Mesenchymal stem cell (in vitro differentiated cells and primary cell): ENCODE measurements at regions not wholly inside any gene's neighbourhood (a gene's known extent, or its start where the extent isn't known, plus 50 kb on each side); places are given as distances from the start of the nearest gene placed in this dataset.

Experiments used
- DNase-seq: peaks from one replicate; pipeline ENCODE4 v3.0.0-alpha.2; 2013
- H2AFZ ChIP-seq: one replicate; pipeline ENCODE4 v1.6.1; 2013; ENCODE audit warnings: low read depth, mild to moderate bottlenecking, control low read depth, inconsistent platforms, low read length, moderate library complexity
- H2AK5ac ChIP-seq: 2 replicates; pipeline ENCODE4 v1.6.1; 2013; ENCODE audit warnings: low read length, moderate library complexity, mild to moderate bottlenecking, inconsistent platforms; ENCODE audit not compliant: severe bottlenecking
- H2BK120ac ChIP-seq: one replicate; pipeline ENCODE4 v1.6.1; 2013; ENCODE audit warnings: low read depth, mild to moderate bottlenecking, inconsistent platforms, low read length, moderate library complexity
- H2BK12ac ChIP-seq, 2 experiments: one replicate each; pipeline ENCODE4 v1.6.1; 2013; ENCODE audit warnings: inconsistent platforms in 2 of 2, low read length in 2 of 2, mild to moderate bottlenecking in 2 of 2, moderate library complexity in 2 of 2, control low read depth in 1 of 2
- H2BK15ac ChIP-seq: one replicate; pipeline ENCODE4 v1.6.1; 2013; ENCODE audit warnings: mild to moderate bottlenecking, low read depth, inconsistent platforms; ENCODE audit not compliant: poor library complexity, severe bottlenecking
- H2BK5ac ChIP-seq: 2 replicates; pipeline ENCODE4 v1.6.1; 2013; ENCODE audit warnings: low read depth, mild to moderate bottlenecking, low read length, control low read depth, inconsistent platforms; ENCODE audit not compliant: poor library complexity, severe bottlenecking
- H3K14ac ChIP-seq, 2 experiments: one replicate each; pipeline ENCODE4 v1.6.1; 2013; ENCODE audit warnings: inconsistent platforms in 2 of 2, low read length in 2 of 2, control low read depth in 1 of 2, mild to moderate bottlenecking in 1 of 2, moderate library complexity in 1 of 2
- H3K18ac ChIP-seq, 2 experiments: one replicate each; pipeline ENCODE4 v1.6.1; 2013; ENCODE audit warnings: inconsistent platforms in 2 of 2, low read length in 2 of 2, control low read depth in 1 of 2, low read depth in 1 of 2, mild to moderate bottlenecking in 1 of 2
- H3K23ac ChIP-seq, 2 experiments: one replicate each; pipeline ENCODE4 v1.6.1; 2013; ENCODE audit warnings: inconsistent platforms in 2 of 2, low read length in 2 of 2, mild to moderate bottlenecking in 2 of 2, moderate library complexity in 2 of 2, control low read depth in 1 of 2
- H3K27ac ChIP-seq: 2 replicates; pipeline ENCODE4 v1.5.1; 2013; ENCODE audit warnings: mild to moderate bottlenecking, moderate library complexity, low read length, control low read depth, inconsistent platforms; ENCODE audit not compliant: poor library complexity, severe bottlenecking
- H3K27me3 ChIP-seq, 2 experiments: 2 replicates each; pipeline versions ENCODE4 v1.6.1 to v1.7.0; 2013; ENCODE audit warnings: low read length in 2 of 2, mild to moderate bottlenecking in 2 of 2, moderate library complexity in 2 of 2, control low read depth in 1 of 2, inconsistent platforms in 1 of 2; ENCODE audit not compliant: control insufficient read depth in 1 of 2, insufficient read depth in 1 of 2
- H3K36me3 ChIP-seq, 2 experiments: 2 replicates each; pipeline versions ENCODE4 v1.6.1 to v1.7.0; 2013; ENCODE audit warnings: low read length in 2 of 2, control low read depth in 1 of 2, inconsistent platforms in 1 of 2, low read depth in 1 of 2, mild to moderate bottlenecking in 1 of 2; ENCODE audit not compliant: insufficient read depth in 2 of 2, control insufficient read depth in 1 of 2
- H3K4ac ChIP-seq, 2 experiments: one replicate each; pipeline ENCODE4 v1.6.1; 2013; ENCODE audit warnings: inconsistent platforms in 2 of 2, low read length in 2 of 2, mild to moderate bottlenecking in 2 of 2, moderate library complexity in 2 of 2, control low read depth in 1 of 2, low read depth in 1 of 2
- H3K4me1 ChIP-seq: 2 replicates; pipeline ENCODE4 v1.6.1; 2013; ENCODE audit warnings: low read depth, low read length, control low read depth; ENCODE audit not compliant: control insufficient read depth, insufficient read depth
- H3K4me2 ChIP-seq: 2 replicates; pipeline ENCODE4 v1.6.1; 2013; ENCODE audit warnings: low read length, mild to moderate bottlenecking, inconsistent platforms; ENCODE audit not compliant: poor library complexity, severe bottlenecking
- H3K4me3 ChIP-seq, 2 experiments: 2 replicates each; pipeline versions ENCODE4 v1.5.1 to v1.7.0; 2013; ENCODE audit warnings: low read length in 2 of 2, mild to moderate bottlenecking in 2 of 2, control low read depth in 1 of 2, low read depth in 1 of 2; ENCODE audit not compliant: insufficient read depth in 1 of 2
- H3K79me1 ChIP-seq: replicated peaks from 2 replicates; pipeline ENCODE4 v1.6.1; 2013; ENCODE audit warnings: mild to moderate bottlenecking, control low read depth, low read length, inconsistent platforms; ENCODE audit not compliant: poor library complexity, severe bottlenecking
- H3K9ac ChIP-seq: 2 replicates; pipeline ENCODE4 v1.7.0; 2013; ENCODE audit warnings: mild to moderate bottlenecking, low read length, moderate library complexity
- H3K9me3 ChIP-seq: 2 replicates; pipeline ENCODE4 v1.7.0; 2013; ENCODE audit warnings: mild to moderate bottlenecking, low read length; ENCODE audit not compliant: control insufficient read depth
- H4K8ac ChIP-seq: one replicate; pipeline ENCODE4 v1.6.1; 2013; ENCODE audit warnings: inconsistent platforms, mild to moderate bottlenecking, low read length, moderate library complexity
- H4K91ac ChIP-seq: one replicate; pipeline ENCODE4 v1.6.1; 2013; ENCODE audit warnings: mild to moderate bottlenecking, low read length, inconsistent platforms
- WGBS: methylation state at CpG from one replicate; pipeline ENCODE4 v1.1.7; 2013; ENCODE audit warnings: mixed read lengths; 5-methylcytosine and 5-hydroxymethylcytosine counted together

DNA sequence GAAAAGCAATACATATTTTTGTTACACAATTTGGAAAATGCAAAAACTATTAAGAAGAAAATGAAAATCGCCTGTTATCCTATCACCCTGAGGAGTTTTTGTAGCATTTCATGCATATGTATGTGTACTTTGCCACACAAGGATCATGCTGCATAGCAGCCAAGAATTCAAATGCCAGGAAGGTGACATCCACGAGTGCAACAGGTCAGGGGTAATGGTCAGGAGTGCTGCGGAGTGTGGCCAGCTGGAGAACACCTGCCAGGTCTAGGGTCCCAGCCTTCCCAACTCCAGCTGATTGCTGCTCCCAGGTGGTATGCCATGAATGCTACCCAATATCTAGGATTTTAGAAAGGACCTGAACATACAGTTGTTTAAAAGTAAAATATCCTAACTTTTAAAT is 617.1 kb downstream of the PRELID2 start:
- Histone ChIP-seq H2AK5ac (no peak overlapping the region), H2BK120ac (no peak overlapping the region), H2AFZ (no peak overlapping the region), H3K23ac (no peak overlapping the region), H2BK5ac (no peak overlapping the region), H4K91ac (no peak overlapping the region), H3K14ac (peak overlapping the region in 1 of 2 experiments; percentile 75), H3K27ac (peak overlapping the region; percentile 17), H2BK12ac (no peak overlapping the region), H3K18ac (no peak overlapping the region), H3K4ac (no peak overlapping the region), H4K8ac (no peak overlapping the region), H2BK15ac (no peak overlapping the region), H3K36me3 (no peaks in the 10 kb centered on the region), H3K9me3 (peaks cover 11% of the 10 kb centered on the region), H3K27me3 (no peaks in the 10 kb centered on the region), H3K4me3 (no peak overlapping the region), H3K9ac (no peak overlapping the region), H3K79me1 (no peaks in the 10 kb centered on the region), H3K4me1 (peaks cover 5% of the 10 kb centered on the region), H3K4me2 (no peak overlapping the region)
- WGBS, result 57% methylated on average over 2 of the region's 3 CpGs
- no peak for DNase-seq

DNA sequence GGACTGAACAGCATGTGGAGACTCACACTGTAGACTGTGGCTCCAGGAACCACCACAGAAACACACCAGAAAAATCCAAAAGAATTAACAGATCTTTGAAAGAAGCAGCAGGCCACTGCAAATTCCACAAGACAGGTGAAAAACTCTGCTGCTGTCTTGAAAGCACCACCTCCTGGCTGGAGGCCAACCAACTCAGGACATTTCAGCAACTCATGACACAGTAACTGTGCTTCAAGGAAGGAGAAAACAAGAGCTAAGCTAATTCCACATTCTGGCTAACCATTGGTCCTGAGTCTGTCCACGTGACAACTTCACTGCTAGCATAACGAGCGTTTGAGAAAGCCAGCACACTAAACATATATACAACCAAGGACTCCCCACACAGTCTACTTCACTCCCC is 625.1 kb downstream of the PRELID2 start:
- no peak overlapping the region for H3K18ac ChIP-seq
- no peaks in the 10 kb centered on the region for H3K79me1 ChIP-seq
- H3K4me1 ChIP-seq, result no peaks in the 10 kb centered on the region
- H2BK120ac ChIP-seq, result no peak overlapping the region
- no peak overlapping the region for H3K4me3 ChIP-seq
- 90% methylated on average over 3 of the region's 3 CpGs for WGBS
- no peak overlapping the region for H4K91ac ChIP-seq
- no peak overlapping the region for H2AFZ ChIP-seq
- no peak overlapping the region for H2BK12ac ChIP-seq
- no peak overlapping the region for H4K8ac ChIP-seq
- no peaks in the 10 kb centered on the region for H3K36me3 ChIP-seq
- no peak overlapping the region for H2BK5ac ChIP-seq
- H3K23ac ChIP-seq, result no peak overlapping the region
- no peak overlapping the region for H2BK15ac ChIP-seq
- H3K4me2 ChIP-seq, result no peak overlapping the region
- no peak overlapping the region for H2AK5ac ChIP-seq
- no peak overlapping the region for H3K9ac ChIP-seq
- H3K27me3 ChIP-seq, result no peaks in the 10 kb centered on the region
- H3K4ac ChIP-seq, result no peak overlapping the region
- H3K27ac ChIP-seq, result no peak overlapping the region
- DNase-seq, result no peak
- H3K9me3 ChIP-seq, result peaks cover 4% of the 10 kb centered on the region
- H3K14ac ChIP-seq, result no peak overlapping the region

DNA sequence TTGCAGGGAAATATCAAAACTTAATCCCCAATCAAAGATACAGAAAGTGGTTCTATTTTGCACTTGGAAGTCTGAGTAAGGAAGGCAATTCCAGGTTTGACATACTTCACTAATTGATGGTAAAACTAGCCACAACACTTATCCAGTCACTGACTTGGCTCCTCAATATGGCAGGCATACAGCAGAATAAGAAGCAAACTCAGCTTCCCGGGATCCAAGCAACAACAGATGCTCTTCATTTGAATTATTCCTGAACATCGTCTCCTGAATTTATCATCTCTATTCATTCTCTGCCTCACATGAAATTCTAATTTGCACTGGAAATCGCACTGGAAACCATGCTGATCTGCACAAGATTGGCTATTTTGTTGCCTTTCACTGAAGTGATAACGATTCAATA is 629.6 kb downstream of the PRELID2 start:
- Histone ChIP-seq H3K27ac (no peak overlapping the region), H2BK5ac (no peak overlapping the region)

DNA sequence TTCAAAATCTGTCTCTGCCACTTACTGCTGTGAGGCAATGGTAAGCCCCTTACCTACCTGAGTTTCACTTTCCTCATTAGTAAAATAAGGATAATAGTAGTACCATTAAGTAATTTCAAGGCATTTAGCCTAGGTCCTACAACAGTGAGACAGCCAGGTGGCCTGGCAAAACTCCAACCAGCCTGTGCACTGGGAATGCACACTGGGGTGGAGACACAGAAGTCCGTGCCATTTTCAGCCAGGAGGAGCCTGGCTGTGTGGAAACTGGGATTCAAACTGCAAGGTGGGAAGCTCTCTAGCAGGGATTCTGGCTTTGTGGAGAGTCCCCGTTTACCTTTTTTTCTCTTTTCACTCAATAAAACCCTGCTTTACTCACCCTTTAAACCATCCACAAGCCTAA is 630.4 kb downstream of the PRELID2 start:
- Histone ChIP-seq H3K4ac (no peak overlapping the region), H3K4me2 (no peak overlapping the region), H3K9ac (no peak overlapping the region), H2BK5ac (no peak overlapping the region), H3K14ac (no peak overlapping the region), H3K27me3 (no peaks in the 10 kb centered on the region), H2BK120ac (no peak overlapping the region), H3K18ac (no peak overlapping the region), H3K4me1 (no peaks in the 10 kb centered on the region), H4K8ac (no peak overlapping the region), H3K4me3 (no peak overlapping the region), H4K91ac (no peak overlapping the region), H3K36me3 (no peaks in the 10 kb centered on the region), H3K9me3 (no peaks in the 10 kb centered on the region), H2AK5ac (no peak overlapping the region), H3K79me1 (no peaks in the 10 kb centered on the region), H2BK12ac (no peak overlapping the region), H3K23ac (no peak overlapping the region), H2BK15ac (no peak overlapping the region), H3K27ac (no peak overlapping the region), H2AFZ (no peak overlapping the region)
- DNase-seq, result no peak
- 67% methylated on average over 2 of the region's 2 CpGs for WGBS

More for the DNA sequence above, 629.6 kb downstream of the PRELID2 start:
- no peaks in the 10 kb centered on the region for H3K9me3 ChIP-seq
- WGBS, result 69% methylated on average over 4 of the region's 4 CpGs
- no peaks in the 10 kb centered on the region for H3K4me1 ChIP-seq
- no peak overlapping the region for H4K91ac ChIP-seq
- H3K14ac ChIP-seq, result no peak overlapping the region
- no peak overlapping the region for H3K18ac ChIP-seq
- H3K27me3 ChIP-seq, result no peaks in the 10 kb centered on the region
- no peak overlapping the region for H3K4me3 ChIP-seq
- no peak overlapping the region for H3K9ac ChIP-seq
- no peak overlapping the region for H3K4ac ChIP-seq
- no peak overlapping the region for H2BK120ac ChIP-seq
- H3K79me1 ChIP-seq, result no peaks in the 10 kb centered on the region
- H2AK5ac ChIP-seq, result no peak overlapping the region
- no peak overlapping the region for H2BK15ac ChIP-seq
- no peak overlapping the region for H2AFZ ChIP-seq
- no peaks in the 10 kb centered on the region for H3K36me3 ChIP-seq
- no peak overlapping the region for H4K8ac ChIP-seq
- no peak for DNase-seq
- H3K23ac ChIP-seq, result no peak overlapping the region
- H3K4me2 ChIP-seq, result no peak overlapping the region
- no peak overlapping the region for H2BK12ac ChIP-seq
